ENCODE measurements at regions not wholly inside any gene's neighbourhood (a gene's known extent, or its start where the extent isn't known, plus 50 kb on each side); places are given as distances from the start of the nearest gene placed in this dataset.
"Not testable (repeated sequence)": the region's sequence is repeated elsewhere in the genome, so short reads cannot be mapped to it uniquely, and the experiment has no call there.

GRCh38 chr2:92072461-92073035 is 2798.7 kb upstream of the TEKT4 start:
- H3K27me3 Mint-ChIP-seq, result no peaks in the 10 kb centered on the region
- no peaks in the 10 kb centered on the region for H3K9me3 Mint-ChIP-seq
- DNase-seq (ENCODE audit: extremely low spot score, unreplicated experiment), result peak; percentile 56
- H3K4me3 Mint-ChIP-seq, result no peak overlapping the region
- no peak overlapping the region for H3K27ac Mint-ChIP-seq
- no peak for TF ChIP-seq CTCF (conservative IDR thresholded peaks at IDR 0.05)
- H3K4me1 Mint-ChIP-seq (ENCODE audit: unreplicated experiment), result no peaks in the 10 kb centered on the region
- no peaks in the 10 kb centered on the region for H3K36me3 Mint-ChIP-seq

- Mint-ChIP-seq H3K27ac (no peak overlapping the region), H3K27me3 (no peaks in the 10 kb centered on the region), H3K4me3 (no peak overlapping the region), H3K9me3 (no peaks in the 10 kb centered on the region), H3K36me3 (no peaks in the 10 kb centered on the region), H3K4me1 (ENCODE audit: unreplicated experiment) (no peaks in the 10 kb centered on the region)
- no peak for TF ChIP-seq CTCF (conservative IDR thresholded peaks at IDR 0.05)
- peak; percentile 54 for DNase-seq (ENCODE audit: extremely low spot score, unreplicated experiment)
These were observed 2798.0 kb upstream of the TEKT4 start for GRCh38 chr2:92073036-92073814.

GRCh38 chr2:92073815-92074548 is 2797.2 kb upstream of the TEKT4 start:
- H3K4me3 Mint-ChIP-seq, result no peak overlapping the region
- no peaks in the 10 kb centered on the region for H3K36me3 Mint-ChIP-seq
- peak; percentile 55 for DNase-seq (ENCODE audit: extremely low spot score, unreplicated experiment)
- no peaks in the 10 kb centered on the region for H3K27me3 Mint-ChIP-seq
- H3K27ac Mint-ChIP-seq, result no peak overlapping the region
- H3K4me1 Mint-ChIP-seq (ENCODE audit: unreplicated experiment), result no peaks in the 10 kb centered on the region
- no peaks in the 10 kb centered on the region for H3K9me3 Mint-ChIP-seq
- TF ChIP-seq CTCF (conservative IDR thresholded peaks at IDR 0.05), result no peak

GRCh38 chr2:92074549-92074898 is 2796.7 kb upstream of the TEKT4 start:
- H3K27ac Mint-ChIP-seq, result no peak overlapping the region
- H3K4me3 Mint-ChIP-seq, result no peak overlapping the region
- H3K4me1 Mint-ChIP-seq (ENCODE audit: unreplicated experiment), result no peaks in the 10 kb centered on the region
- H3K36me3 Mint-ChIP-seq, result no peaks in the 10 kb centered on the region
- H3K9me3 Mint-ChIP-seq, result no peaks in the 10 kb centered on the region
- H3K27me3 Mint-ChIP-seq, result no peaks in the 10 kb centered on the region
- TF ChIP-seq CTCF (conservative IDR thresholded peaks at IDR 0.05), result no peak
- DNase-seq (ENCODE audit: extremely low spot score, unreplicated experiment), result no peak

DNA sequence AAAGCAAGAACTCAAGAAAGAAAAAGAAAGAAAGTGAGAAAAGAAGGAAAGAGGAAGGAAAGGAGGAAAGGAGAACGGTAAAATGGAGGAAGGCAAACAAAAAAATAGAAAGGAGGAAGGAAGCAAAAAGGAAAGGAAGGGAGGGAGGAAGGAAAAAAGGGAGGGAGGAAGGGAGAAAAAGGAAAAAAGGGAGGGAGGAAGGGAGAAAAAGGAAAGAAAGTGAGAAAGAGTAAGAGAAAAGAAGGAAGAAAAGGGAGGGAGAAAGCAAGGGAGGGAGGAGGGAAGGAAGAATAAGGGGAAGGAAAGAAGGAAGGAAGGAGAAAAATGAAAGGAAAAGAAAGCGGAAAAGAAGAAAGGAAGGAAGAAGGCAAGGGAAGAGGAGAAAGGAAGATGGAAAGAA is 2795.9 kb upstream of the TEKT4 start:
- H3K4me3 Mint-ChIP-seq; H3K27ac Mint-ChIP-seq; H3K4me1 Mint-ChIP-seq (ENCODE audit: unreplicated experiment); H3K9me3 Mint-ChIP-seq; H3K27me3 Mint-ChIP-seq; H3K36me3 Mint-ChIP-seq; DNase-seq (ENCODE audit: extremely low spot score, unreplicated experiment): not testable (repeated sequence)
